NCI-H774 (cell line): ENCODE measurements at regions not wholly inside any gene's neighbourhood (a gene's known extent, or its start where the extent isn't known, plus 50 kb on each side); places are given as distances from the start of the nearest gene placed in this dataset.

Source experiments
- DNase-seq: peaks from one replicate; lab custom pipeline; 2025; lab: John Stamatoyannopoulos, UW

- no peak for DNase-seq
Observed at GRCh38 chr15:97171556-97171955, 788.9 kb upstream of the ARRDC4 start.

GRCh38 chr15:97174886-97175540 lies 785.5 kb upstream of the ARRDC4 start:
- DNase-seq = no peak

- DNase-seq = no peak
Observed at GRCh38 chr15:97177151-97177577, 783.3 kb upstream of the ARRDC4 start.

- no peak for DNase-seq
Observed at GRCh38 chr15:97182581-97182980, 777.9 kb upstream of the ARRDC4 start.

GRCh38 chr15:97189162-97189780 lies 771.2 kb upstream of the ARRDC4 start:
- no peak for DNase-seq

GRCh38 chr15:97194750-97195149 lies 765.8 kb upstream of the ARRDC4 start:
- DNase-seq = no peak

- DNase-seq = no peak
Observed at GRCh38 chr15:97196048-97197014, 764.2 kb upstream of the ARRDC4 start.

- DNase-seq = no peak
Observed at GRCh38 chr15:97199393-97200051, 761.0 kb upstream of the ARRDC4 start.

- DNase-seq = no peak
Observed at GRCh38 chr15:97200161-97200560, 760.3 kb upstream of the ARRDC4 start.

GRCh38 chr15:97210277-97210676 lies 750.2 kb upstream of the ARRDC4 start:
- DNase-seq = no peak

- DNase-seq = no peak
Observed at GRCh38 chr15:97215629-97216028, 744.9 kb upstream of the ARRDC4 start.

GRCh38 chr15:97224191-97224641 lies 736.3 kb upstream of the ARRDC4 start:
- no peak for DNase-seq

- DNase-seq = no peak
Observed at GRCh38 chr15:97234851-97235610, 725.5 kb upstream of the ARRDC4 start.

GRCh38 chr15:97235611-97235985 lies 724.9 kb upstream of the ARRDC4 start:
- DNase-seq = no peak

- no peak for DNase-seq
Observed at GRCh38 chr15:97236140-97236539, 724.4 kb upstream of the ARRDC4 start.

GRCh38 chr15:97237160-97237559 lies 723.3 kb upstream of the ARRDC4 start:
- no peak for DNase-seq

GRCh38 chr15:97248376-97248775 lies 712.1 kb upstream of the ARRDC4 start:
- no peak for DNase-seq

- DNase-seq = no peak
Observed at GRCh38 chr15:97259943-97260342, 700.6 kb upstream of the ARRDC4 start.

- DNase-seq = no peak
Observed at GRCh38 chr15:97301166-97301565, 659.3 kb upstream of the ARRDC4 start.

GRCh38 chr15:97316362-97316761 lies 644.1 kb upstream of the ARRDC4 start:
- DNase-seq = no peak

- no peak for DNase-seq
Observed at GRCh38 chr15:97317163-97317562, 643.3 kb upstream of the ARRDC4 start.
